ENCODE measurements at regions not wholly inside any gene's neighbourhood (a gene's known extent, or its start where the extent isn't known, plus 50 kb on each side); places are given as distances from the start of the nearest gene placed in this dataset.

- no peak for DNase-seq (ENCODE audit: low spot score)
Measured at GRCh38 chr12:74482115-74482514, 55.5 kb upstream of the ATXN7L3B start.

- no peak for DNase-seq (ENCODE audit: low spot score)
Measured at GRCh38 chr12:74483057-74483456, 54.6 kb upstream of the ATXN7L3B start.
